ENCODE measurements at regions not wholly inside any gene's neighbourhood (a gene's known extent, or its start where the extent isn't known, plus 50 kb on each side); places are given as distances from the start of the nearest gene placed in this dataset.
"Not testable (repeated sequence)": the region's sequence is repeated elsewhere in the genome, so short reads cannot be mapped to it uniquely, and the experiment has no call there.

DNA sequence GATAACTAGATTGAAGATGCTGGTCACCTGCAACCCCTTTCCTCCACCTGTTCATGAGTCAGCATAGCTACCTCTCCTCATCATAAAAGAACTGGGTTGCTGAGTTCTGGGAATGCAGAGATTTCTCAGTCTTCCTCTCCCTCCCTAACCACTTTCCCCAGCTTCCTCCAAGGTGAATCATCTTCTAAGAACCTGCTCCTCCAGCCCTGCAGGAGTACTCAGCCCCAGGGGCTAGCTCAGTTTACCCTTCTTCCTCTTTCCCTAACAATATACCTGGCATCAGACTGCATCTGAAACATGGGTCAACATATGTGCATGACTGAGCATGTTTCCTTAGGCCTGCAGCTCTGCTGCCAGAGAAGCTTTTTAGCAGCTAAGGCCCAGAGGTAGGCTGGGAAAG lies 1157.5 kb upstream of the SEL1L start:
- TF ChIP-seq, protein P1, sequence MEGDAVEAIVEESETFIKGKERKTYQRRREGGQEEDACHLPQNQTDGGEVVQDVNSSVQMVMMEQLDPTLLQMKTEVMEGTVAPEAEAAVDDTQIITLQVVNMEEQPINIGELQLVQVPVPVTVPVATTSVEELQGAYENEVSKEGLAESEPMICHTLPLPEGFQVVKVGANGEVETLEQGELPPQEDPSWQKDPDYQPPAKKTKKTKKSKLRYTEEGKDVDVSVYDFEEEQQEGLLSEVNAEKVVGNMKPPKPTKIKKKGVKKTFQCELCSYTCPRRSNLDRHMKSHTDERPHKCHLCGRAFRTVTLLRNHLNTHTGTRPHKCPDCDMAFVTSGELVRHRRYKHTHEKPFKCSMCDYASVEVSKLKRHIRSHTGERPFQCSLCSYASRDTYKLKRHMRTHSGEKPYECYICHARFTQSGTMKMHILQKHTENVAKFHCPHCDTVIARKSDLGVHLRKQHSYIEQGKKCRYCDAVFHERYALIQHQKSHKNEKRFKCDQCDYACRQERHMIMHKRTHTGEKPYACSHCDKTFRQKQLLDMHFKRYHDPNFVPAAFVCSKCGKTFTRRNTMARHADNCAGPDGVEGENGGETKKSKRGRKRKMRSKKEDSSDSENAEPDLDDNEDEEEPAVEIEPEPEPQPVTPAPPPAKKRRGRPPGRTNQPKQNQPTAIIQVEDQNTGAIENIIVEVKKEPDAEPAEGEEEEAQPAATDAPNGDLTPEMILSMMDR (IDR thresholded peaks at IDR 0.05): not testable (repeated sequence)
- TF ChIP-seq POLR2A (IDR thresholded peaks at IDR 0.05): not testable (repeated sequence)
